GM19463 (cell line): ENCODE measurements at regions not wholly inside any gene's neighbourhood (a gene's known extent, or its start where the extent isn't known, plus 50 kb on each side); places are given as distances from the start of the nearest gene placed in this dataset.

Experiments
- ATAC-seq: cut with Tn5 transposase; IDR thresholded peaks from one replicate; pipeline ENCODE4 v1.9.1; 2021; ENCODE audit warnings: mild to moderate bottlenecking, moderate library complexity; ENCODE audit not compliant: unreplicated experiment

- ATAC-seq = no peak
These were observed 55.1 kb downstream of the PJA1 start for GRCh38 chrX:69110116-69110530.

GRCh38 chrX:69109706-69110105, 55.5 kb downstream of the PJA1 start:
- no peak for ATAC-seq

GRCh38 chrX:69109036-69109663, 56.1 kb downstream of the PJA1 start:
- ATAC-seq = no peak

- no peak for ATAC-seq
These were observed 57.4 kb downstream of the PJA1 start for GRCh38 chrX:69107747-69108401.

GRCh38 chrX:69107231-69107739, 58.0 kb downstream of the PJA1 start:
- ATAC-seq = no peak

- no peak for ATAC-seq
These were observed 60.4 kb downstream of the PJA1 start for GRCh38 chrX:69104756-69105434.

GRCh38 chrX:69103539-69103938, 61.7 kb downstream of the PJA1 start:
- ATAC-seq = no peak

- ATAC-seq = no peak
These were observed 62.5 kb downstream of the PJA1 start for GRCh38 chrX:69102612-69103194.

GRCh38 chrX:69101683-69102251, 63.5 kb downstream of the PJA1 start:
- no peak for ATAC-seq

GRCh38 chrX:69100478-69100877, 64.8 kb downstream of the PJA1 start:
- ATAC-seq = no peak

GRCh38 chrX:69097451-69098236, 67.6 kb downstream of the PJA1 start:
- ATAC-seq = no peak

GRCh38 chrX:69096963-69097362, 68.3 kb downstream of the PJA1 start:
- ATAC-seq = no peak

- ATAC-seq = no peak
These were observed 70.1 kb downstream of the PJA1 start for GRCh38 chrX:69094977-69095669.

- peak; percentile 53 for ATAC-seq
These were observed 71.0 kb downstream of the PJA1 start for GRCh38 chrX:69093960-69094871.

GRCh38 chrX:69090022-69090421, 75.2 kb downstream of the PJA1 start:
- ATAC-seq = no peak

GRCh38 chrX:69089203-69089602, 76.0 kb downstream of the PJA1 start:
- no peak for ATAC-seq

- ATAC-seq = no peak
These were observed 76.9 kb downstream of the PJA1 start for GRCh38 chrX:69088171-69088938.

- ATAC-seq = no peak
These were observed 79.4 kb downstream of the PJA1 start for GRCh38 chrX:69085826-69086225.
